AG08396 (cell line): ENCODE measurements at regions not wholly inside any gene's neighbourhood (a gene's known extent, or its start where the extent isn't known, plus 50 kb on each side); places are given as distances from the start of the nearest gene placed in this dataset.

Experiments
- DNase-seq: peaks from one replicate; pipeline ENCODE4 v3.0.0; 2012; ENCODE audit warnings: low spot score, mixed read lengths

DNA sequence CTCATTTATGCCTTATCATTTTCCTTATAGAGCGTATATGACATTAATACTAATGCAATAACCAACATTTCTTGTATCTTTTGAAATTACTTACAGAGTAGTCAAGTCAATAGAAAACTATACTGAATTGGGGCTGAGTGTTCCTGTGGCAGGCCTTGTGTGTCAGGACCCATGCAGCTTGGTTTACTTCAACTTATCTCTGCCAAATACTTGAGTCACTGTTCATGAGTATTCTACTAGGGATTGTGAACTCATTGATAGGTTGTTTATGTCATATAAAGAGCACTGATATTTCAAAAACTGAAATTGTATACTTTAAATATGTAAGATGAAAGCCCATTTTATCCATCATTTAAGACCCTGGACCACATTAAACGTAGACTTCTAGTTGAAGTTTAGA is 688.6 kb upstream of the SLITRK1 start:
- no peak for DNase-seq

DNA sequence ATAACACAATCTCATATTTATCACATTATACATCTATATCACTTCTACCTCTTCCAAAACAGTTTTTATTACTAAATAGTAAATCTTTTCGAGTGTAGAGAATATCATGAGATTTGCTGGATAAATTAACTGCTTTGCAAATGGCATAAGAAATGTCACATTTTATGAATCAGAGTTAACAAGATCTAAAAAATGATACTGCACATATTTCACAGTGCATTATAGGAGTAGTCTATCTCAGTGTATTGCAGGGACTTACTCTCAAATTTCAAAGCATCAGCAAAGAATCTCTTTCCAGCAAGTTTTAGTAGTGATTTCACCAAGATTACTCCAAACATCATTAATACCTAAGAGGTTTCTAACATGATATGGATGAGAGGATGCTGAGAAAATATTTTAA is 687.1 kb upstream of the SLITRK1 start:
- DNase-seq, result no peak

DNA sequence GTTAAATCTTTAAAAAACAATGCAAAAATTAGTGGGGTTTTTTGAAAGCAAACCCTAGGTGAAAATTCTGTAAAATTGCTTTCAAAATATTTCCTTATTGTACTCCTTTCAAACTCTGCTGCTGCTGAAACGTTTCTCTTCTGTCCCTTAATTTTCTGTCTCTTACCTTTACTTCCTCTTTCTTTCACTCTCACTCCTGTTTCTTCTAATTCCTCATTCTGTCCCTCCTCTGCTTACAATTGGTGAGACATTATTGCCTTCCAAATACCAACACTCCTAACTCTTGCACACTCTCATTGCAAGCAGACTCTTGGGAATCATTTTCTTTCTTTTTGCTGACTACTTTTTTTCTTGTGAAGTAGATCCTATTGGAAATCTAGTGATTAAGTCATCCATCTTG is 685.6 kb upstream of the SLITRK1 start:
- DNase-seq, result no peak

DNA sequence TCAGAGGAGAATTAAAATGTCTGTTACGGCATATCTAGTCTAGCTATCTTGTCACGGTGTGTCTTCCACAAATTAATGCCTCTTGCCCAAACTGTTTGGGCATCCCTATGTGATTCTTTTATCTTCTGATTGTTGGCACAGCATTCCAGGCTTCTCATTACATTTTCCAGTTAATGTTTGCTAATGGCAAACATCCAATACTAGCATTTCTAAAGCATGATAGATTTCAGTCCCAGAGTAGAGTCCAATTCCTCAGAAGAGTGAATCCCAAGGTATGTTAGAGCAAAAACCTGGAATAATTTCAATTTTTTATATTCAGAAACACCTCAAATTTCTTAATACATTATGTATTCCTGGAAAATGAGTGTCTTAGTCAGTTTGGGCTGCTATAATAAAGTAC is 684.5 kb upstream of the SLITRK1 start:
- DNase-seq, result no peak

DNA sequence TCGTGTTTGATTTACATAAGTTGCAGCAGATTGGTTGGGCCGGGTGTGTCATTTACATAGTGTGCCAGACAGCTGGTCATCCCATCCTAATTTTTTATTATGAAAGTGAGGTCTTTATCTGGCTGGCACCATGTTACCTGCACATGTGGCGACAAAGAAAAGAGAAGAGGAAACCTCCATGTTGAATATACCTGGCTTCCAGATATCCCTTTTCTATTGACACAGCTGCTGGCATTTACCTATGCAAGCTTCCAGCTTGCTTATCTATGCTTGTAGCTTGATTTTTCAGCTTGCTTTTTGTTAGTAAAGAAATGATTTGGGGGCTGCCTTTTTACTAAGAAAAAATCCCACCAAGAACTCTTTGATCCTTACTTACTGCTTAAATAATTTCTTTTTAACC is 681.3 kb upstream of the SLITRK1 start:
- no peak for DNase-seq

DNA sequence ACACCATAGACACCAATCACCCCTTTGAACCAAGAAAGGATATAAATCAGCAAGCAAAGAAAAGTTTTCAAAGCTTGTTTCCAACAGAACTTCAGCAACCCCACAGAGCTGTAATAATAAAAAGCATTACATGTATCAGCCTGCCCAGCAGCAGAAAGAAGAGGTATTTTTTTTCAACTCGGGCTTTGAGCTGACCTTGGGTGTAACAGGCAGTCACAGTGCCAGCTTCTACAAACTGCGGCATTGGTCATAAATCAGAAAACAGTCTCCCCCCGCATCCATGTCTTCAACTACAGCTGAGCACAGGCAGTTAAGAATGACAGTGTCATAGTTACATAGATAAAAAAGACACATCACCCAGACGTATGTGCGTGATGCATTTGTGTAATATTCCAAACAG is 671.0 kb upstream of the SLITRK1 start:
- no peak for DNase-seq

DNA sequence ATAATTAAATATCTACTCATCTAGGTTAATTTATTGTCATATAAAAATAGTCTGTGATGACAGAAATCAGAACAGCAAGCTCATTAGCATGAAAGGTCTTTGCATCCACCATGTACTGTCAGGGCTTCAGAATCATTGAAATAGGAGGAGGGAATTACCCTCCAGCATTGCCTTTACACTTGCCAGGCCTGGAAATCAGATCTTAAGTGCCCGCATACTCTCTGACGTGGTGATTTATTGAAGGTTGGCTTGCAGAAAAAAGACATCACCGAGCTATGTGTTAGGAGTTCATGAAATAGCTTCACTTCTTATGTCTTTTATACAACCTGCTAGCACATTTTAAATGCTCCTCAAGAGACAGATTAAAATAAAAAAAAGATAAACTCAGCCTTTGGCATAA is 661.7 kb upstream of the SLITRK1 start:
- no peak for DNase-seq

DNA sequence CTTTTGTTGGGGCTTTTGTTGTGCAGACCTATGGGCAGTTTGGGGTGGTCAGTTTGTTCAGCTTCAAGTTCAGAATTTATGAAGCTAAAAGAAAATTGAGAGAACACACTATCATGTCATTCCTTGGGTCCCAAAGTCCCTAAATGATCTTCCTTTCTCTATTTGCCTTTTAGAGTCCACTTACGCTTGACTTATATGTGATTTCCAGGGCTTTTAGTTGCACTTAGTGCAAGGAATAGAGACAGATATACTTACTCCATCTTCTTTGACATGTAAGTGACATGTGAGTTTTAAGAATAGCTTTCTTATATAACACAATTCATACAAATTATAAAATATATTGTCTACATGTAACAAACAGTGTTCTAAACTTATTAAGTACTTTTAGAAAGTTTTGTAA is 660.1 kb upstream of the SLITRK1 start:
- no peak for DNase-seq

DNA sequence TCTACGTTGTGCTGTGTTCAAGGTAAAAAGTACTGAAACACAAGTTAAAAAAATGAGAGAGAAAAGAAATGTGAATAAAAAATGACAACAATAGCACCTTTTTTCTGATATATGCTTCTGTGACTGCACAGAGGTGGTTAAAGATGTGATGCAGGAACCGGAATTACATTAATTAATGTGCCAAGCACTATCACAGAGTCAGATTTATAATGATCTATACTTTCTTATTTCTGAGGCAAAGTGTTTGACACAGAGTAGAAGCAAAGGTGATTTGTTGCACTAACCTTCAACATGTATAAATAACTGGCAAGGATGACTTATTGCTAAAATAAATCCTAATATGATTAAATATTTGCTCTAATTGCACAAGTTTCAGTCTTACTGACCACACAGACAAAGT is 654.6 kb upstream of the SLITRK1 start:
- DNase-seq, result no peak

DNA sequence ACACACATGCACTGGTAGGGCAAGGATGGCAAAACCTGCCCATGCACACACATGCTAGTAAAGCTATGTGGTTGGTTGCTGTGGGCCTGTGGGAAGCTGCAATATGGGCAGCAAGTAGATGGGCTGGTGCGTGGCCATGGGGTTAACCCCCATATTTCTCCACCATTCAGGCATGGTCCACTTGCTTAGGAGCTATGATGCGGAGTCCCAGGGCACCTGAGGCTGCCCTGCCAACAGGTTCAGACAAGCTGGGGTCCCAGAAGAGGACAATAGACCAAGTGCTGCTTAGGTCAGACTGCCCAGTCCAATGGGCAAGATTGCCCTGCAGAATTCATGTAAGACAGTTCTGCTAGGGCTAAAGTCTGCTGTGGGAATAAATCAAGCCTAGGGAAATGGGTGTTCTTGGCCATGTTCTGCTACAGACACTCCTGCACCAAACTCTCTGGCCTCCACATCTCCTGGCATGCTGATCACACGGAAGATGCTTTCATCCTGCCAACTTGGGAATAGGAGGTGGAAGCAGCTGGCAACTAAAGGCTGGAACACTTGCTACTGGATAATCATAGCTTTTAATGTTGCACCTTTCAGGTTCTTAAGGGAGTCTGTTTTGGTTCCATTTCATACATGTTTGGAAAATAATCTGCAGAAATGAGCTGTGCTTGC is 646.3 kb upstream of the SLITRK1 start:
- DNase-seq, result no peak

DNA sequence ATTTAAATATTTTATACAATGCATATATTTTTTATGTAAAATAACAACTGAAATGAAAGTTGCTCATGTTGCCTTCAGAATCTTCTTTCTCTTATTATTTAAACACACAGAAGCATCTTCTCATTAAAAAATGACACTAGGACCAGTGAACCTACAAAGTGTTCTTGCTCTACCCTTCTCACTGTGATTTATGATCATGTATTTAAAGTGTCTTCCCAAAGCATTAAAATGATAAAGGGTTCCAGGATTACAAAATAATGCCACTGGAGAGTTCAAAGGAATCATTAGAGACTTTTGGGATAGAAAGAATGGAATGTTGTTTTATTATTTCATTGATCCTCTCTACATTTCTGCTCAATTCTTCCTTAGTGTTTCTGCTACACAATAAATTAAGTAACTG is 643.6 kb upstream of the SLITRK1 start:
- no peak for DNase-seq

DNA sequence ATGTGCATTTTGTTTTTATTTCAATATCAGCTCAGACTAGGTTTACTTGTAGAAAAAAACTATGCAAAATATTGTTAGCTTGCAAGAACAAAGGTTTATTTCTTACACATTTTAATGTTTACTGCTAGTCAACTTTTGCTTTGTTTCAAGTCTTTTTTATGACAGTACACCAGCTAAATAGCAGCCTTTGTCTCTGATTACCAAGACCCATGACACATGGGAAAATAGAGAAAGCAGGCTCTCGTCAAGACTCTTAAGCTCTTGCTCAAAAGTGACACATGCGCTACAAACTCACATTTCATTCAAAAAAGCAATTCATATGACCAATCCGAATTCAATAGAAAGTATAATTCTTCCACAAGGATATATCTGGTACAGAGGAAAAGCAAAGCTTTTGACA is 642.3 kb upstream of the SLITRK1 start:
- no peak for DNase-seq

DNA sequence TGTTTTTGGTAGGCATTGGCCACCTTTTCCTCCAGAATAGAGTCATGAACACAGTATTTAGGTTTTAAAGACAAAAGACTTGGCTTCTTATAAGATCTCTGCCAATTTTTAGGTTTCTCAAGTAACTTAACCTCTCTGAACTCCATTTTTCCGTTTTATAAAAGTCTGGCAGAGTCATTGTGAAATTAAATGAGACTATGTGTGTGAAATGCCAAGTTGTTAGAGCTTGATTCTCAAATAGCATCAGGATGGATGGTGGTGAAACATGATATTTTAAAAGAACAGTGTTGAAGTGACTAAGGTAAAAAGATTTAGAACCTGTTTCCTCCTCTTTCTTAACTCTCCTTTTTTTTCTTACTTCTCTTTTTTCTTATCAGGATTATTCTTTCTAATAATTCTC is 617.7 kb upstream of the SLITRK1 start:
- no peak for DNase-seq

DNA sequence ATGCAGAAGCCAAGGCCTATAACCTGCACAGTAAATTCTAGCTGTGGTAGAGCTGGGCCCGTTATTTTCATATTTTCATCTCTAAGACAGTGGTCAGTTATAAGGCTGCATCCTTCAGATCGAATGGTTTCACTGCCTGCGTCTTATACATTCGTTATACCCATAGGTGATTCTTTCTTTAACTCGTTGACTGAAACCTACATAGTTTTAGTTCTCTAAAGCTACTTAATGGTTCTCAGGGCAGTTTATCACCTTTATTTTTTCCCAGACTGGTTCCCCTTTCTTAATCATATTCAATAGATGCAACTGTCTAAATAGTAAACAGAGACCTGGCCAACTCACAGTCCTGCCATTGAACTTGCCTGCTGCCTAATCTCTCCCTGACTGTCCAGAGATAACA is 615.3 kb upstream of the SLITRK1 start:
- no peak for DNase-seq

DNA sequence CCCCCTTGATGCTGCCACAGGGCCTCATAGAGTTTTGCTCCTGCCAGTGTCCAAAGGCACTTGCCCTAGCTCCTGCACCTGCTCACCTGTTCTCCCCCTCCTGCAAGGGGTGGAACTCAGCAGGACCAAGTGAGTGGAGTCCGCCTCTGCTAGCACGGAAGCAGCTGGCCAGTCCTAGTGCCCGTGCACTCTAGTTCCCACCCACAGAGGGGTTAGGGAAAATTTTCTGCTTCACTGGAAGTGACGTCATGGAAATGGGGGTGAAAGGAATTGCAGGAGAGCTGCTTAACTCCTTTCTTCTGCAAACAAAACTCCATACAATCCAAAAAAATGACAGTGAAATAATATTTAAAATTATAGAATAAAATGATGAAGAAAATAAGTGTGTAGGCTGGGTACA is 609.7 kb upstream of the SLITRK1 start:
- DNase-seq, result no peak

DNA sequence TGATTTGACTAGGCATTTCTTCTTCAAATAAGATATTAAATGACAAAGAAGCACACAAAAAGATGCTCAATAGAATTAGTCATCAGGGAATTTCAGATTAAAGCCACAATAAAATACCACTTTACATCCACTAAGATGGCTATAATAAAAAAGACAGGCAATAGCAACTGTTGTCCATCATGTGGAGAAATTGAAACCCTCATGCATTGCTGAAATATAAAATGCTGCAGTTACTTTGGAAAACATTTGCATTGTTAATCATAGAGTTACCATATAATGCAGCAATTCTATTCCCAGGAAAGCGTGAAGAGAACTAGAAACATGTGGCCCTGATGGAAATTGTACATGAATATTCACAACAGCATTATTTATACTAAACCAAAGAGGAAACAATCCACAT is 605.5 kb upstream of the SLITRK1 start:
- DNase-seq, result no peak

DNA sequence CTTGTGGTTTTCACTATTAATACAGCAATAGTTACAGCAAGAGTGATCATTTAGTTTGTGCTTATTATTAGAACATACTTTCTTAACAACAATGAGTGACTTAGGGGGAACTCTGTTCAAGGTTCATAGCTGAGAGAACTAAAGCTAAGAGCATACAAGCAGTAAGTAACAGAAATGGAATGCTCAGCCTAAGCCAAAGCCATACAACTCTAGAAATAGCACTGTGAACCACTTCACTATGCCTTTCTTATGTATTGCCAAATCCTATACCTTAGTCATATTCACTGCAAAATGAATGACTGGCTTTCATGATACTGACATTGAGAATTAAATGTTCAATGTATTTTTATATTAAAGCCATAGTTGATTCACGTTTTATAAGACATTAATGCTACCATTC is 599.7 kb upstream of the SLITRK1 start:
- DNase-seq, result peak; percentile 11

DNA sequence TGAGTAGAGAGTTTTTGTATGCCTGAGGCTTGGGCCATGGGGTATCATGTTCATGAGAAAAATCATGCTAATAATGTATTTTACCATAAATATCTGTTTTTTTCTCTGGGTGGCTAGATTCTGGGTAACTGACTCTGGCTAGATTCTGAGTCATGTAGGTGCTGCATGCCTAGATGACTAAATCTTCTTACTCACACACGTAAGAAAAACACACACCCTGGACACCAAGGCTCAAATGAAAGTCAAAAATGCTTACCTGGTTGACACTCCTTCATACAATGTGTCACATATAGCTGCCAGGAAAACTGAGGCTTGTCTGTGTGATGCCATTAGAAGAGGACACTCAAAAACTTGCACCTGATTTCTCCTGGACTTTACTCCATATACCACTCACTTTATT is 597.4 kb upstream of the SLITRK1 start:
- DNase-seq, result no peak

DNA sequence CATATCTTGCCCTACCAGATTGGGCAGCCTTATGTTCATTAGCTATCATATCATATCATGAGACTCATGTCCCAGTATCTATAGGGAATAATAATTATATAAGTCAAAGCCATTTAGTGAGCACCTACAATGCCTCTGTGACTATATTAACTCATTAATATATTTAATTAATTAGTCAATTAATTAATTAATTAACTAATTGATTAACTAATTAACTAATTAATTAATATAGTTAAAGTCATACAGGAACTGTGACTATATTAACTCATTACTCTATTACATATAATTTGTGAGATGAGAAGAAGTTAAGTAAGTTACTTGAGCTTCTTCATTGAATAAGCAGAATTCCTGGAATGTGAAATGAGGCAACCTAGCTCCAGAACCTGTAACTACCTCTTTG is 588.3 kb upstream of the SLITRK1 start:
- DNase-seq, result no peak

DNA sequence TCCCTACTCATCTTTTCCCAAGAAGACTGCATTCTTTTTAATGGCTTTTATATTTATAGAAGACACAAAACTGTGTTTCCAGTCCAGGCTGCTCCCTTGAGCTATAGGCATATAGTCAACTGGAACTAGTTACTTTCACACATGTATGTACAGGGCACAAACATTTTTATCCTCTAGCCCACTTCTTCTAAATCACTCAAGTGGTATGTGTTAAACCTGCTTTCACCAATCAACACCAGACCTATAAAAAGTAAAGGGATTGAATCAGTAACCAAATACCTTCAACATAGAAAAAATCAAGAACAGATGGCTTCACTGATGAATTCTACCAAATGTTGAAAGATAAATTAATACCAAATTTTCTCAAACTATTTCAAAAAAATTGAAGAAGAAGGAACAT is 584.2 kb upstream of the SLITRK1 start:
- no peak for DNase-seq

DNA sequence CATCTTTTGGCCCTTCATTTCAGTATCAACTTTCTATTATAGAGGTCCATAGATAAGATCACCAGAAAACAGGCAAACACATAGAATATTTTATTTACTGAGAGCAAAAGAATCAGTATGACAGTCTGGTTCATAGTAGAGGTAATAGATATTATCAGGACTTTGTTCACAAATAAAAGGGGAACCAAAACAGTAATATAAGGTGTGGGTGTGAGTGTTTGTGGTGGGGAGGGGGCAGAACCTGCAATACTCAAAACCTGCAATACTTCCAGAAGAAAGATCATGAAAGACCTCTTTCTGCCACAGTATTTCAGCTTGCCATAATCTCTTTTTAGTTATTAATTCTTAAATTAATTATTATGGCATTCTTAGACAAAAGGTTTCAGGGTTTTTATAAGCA is 578.7 kb upstream of the SLITRK1 start:
- no peak for DNase-seq

DNA sequence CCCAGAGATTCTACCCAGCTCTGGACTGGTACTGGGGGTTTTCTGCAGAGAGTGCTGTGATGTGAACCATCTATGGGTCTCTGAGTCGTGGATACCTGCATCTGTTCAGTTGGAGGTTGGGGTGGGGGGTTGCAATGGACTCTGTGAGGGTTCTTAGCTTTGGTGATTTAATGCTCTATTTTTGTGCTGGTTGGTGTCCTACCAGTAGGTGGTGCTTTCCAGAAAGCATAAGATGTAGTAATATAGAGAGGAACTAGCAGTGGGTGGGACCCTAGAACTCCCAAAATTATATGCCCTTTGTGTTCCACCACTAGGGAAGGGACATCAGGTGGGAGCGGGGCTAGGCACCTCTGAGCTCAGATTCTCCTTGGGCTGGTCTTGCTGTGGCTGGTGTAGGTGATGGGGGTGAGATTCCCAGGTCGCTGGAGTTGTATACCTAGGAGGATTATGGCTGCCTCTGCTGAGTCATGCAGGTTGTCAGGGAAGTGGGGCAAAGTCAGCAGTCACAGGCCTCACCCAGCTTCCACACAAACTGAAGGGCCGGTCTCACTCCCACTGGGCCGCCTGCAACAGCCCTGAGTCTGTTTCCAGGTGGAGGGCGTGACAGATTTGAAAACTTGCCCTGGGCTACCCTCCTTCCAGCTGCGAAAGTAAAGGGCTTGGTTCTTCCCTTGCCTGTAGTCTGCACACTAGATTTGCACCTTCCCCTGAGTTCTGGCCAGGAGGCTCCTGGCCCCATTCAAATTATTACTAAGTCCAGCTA is 573.0 kb upstream of the SLITRK1 start:
- no peak for DNase-seq

DNA sequence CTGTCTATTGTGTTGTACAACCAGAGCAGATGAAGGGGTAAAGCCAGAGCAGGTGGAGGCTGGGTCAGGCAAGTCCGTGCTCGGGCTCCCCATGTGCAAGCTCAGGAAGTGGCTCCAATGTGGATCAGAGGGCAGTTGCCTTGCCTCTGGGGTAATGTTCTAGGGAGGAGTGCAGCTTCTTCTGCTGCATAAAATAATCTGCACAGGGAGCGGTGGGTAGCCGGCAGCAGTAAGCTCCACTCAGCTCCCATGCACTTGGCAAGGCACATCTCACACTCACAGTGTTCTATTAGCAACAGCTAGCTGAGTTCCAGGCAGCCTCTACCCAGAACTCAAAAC is 565.3 kb upstream of the SLITRK1 start:
- no peak for DNase-seq

DNA sequence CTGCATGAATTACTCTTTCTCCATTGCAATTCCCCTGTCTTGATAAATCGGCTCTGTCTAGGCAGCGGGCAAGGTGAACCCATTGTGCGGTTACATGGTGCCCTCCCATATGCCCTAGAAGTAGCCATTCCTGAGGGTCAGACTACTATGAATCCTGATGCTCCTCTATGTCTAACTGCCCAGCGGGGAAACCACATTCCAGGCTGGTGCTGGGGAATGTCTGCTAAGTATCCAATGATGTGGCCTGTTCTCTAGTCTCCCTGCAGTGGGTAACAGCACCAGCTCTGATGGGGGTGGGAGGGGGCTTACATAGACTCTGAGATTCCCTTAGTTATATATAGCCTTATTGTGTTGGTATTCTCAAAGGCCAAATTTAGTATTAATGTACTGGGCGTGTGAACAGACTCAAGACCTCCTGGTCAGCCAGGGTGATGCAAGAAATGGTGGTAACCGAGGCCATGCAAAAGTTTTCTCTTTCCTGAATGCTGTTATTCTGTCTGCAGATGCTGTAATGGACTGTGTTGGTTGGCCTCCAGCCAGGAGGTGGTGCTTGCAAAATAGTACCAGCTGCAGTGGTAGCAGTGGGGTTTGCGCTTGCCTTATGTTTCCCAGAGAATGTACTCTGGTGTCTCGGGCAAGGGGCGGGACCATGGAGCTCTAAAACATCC is 564.8 kb upstream of the SLITRK1 start:
- no peak for DNase-seq
